Esophagus muscularis mucosa (tissue), 4 donors: ENCODE measurements at regions not wholly inside any gene's neighbourhood (a gene's known extent, or its start where the extent isn't known, plus 50 kb on each side); places are given as distances from the start of the nearest gene placed in this dataset.

ENCODE experiments used
- DNase-seq: peaks from one replicate; pipeline ENCODE4 v3.0.0-alpha.2; 2017; ENCODE audit errors: extremely low spot score
- H3K27ac ChIP-seq, 4 donors: fragments of 200-600 bp; sonication (generic); replicated peaks in 1 of 4; 1 replicate in 3 of 4; 2 replicates in 1 of 4; pipeline ENCODE4 v1.5.1; 2016 to 2019; ENCODE audit warnings: mild to moderate bottlenecking in 1 of 4
- H3K27me3 ChIP-seq, 4 donors: fragments of 200-600 bp; sonication (generic); one replicate each; pipeline versions ENCODE4 v1.5.1 to v1.6.0; 2016 to 2019
- H3K36me3 ChIP-seq, 4 donors: fragments of 200-600 bp; sonication (generic); one replicate each; pipeline ENCODE4 v1.5.1; 2016 to 2019
- H3K4me1 ChIP-seq, 4 donors: fragments of 200-600 bp; sonication (generic); one replicate each; pipeline ENCODE4 v1.5.1; 2016 to 2019
- H3K4me3 ChIP-seq, 4 donors: fragments of 200-600 bp; sonication (generic); 1 replicate in 2 of 4; 2 replicates in 2 of 4; pipeline ENCODE4 v1.5.1; 2016 to 2019; ENCODE audit warnings: mild to moderate bottlenecking in 4 of 4, moderate library complexity in 1 of 4
- H3K9me3 ChIP-seq, 4 donors: fragments of 200-600 bp; sonication (generic); 1 replicate in 3 of 4; 2 replicates in 1 of 4; pipeline ENCODE4 v1.5.1; 2016 to 2019
- EP300 ChIP-seq: sonication (generic); formaldehyde crosslinking; IDR thresholded peaks from one replicate; pipeline ENCODE4 v1.6.1; 2017; ENCODE audit warnings: antibody characterized with exemption
- POLR2A ChIP-seq: fragments of 450-650 bp; IDR thresholded peaks from one replicate; pipeline ENCODE4 v1.6.1; 2017; ENCODE audit warnings: antibody characterized with exemption, moderate library complexity, mild to moderate bottlenecking, low read depth
- POLR2AphosphoS5 ChIP-seq, 2 donors: sonication (generic); formaldehyde crosslinking; IDR thresholded peaks; one replicate each; pipeline ENCODE4 v1.6.1; 2017; ENCODE audit warnings: antibody characterized with exemption in 2 of 2
- WGBS: methylation state at CpG from one replicate; pipeline ENCODE4 v1.1.5; 2018; 5-methylcytosine and 5-hydroxymethylcytosine counted together
- intact Hi-C: fragments of 100-400 bp; cut with DNase I; formaldehyde crosslinking; loops from one replicate; pipeline ENCODE4 v1.15.1; 2023

- TF ChIP-seq POLR2AphosphoS5 (IDR thresholded peaks at IDR 0.05) (no peak), POLR2A (no peak), EP300 (no peak)
- Histone ChIP-seq H3K4me3 (no peak overlapping the region), H3K36me3 (no peaks in the 10 kb centered on the region), H3K27me3 (peaks cover 0 to 13% (median 0%) of the 10 kb centered on the region in 4 donors), H3K4me1 (peaks cover 0 to 4% (median 0%) of the 10 kb centered on the region in 4 donors), H3K27ac (no peak overlapping the region), H3K9me3 (no peaks in the 10 kb centered on the region)
- no peak for DNase-seq
- intact Hi-C loops = no loop called here
- WGBS = 72% methylated on average over 4 of the region's 4 CpGs
Observed at GRCh38 chr17:17425591-17425990, 51.2 kb upstream of the MED9 start.

- intact Hi-C loops = no loop called here
Observed at GRCh38 chr17:17426184-17426583, 50.6 kb upstream of the MED9 start.

More at GRCh38 chr17:17426184-17426583, 50.6 kb upstream of the MED9 start:
- no peak overlapping the region for H3K4me3 ChIP-seq
- 85% methylated on average over 4 of the region's 4 CpGs for WGBS
- peaks cover 0 to 13% (median 0%) of the 10 kb centered on the region in 4 donors for H3K27me3 ChIP-seq
- no peak for TF ChIP-seq EP300
- TF ChIP-seq POLR2AphosphoS5 (IDR thresholded peaks at IDR 0.05) = no peak
- no peak for TF ChIP-seq POLR2A
- no peaks in the 10 kb centered on the region for H3K4me1 ChIP-seq
- no peak overlapping the region for H3K27ac ChIP-seq
- DNase-seq = no peak
- no peaks in the 10 kb centered on the region for H3K36me3 ChIP-seq
- no peaks in the 10 kb centered on the region for H3K9me3 ChIP-seq
